Peyer's patch (tissue), 4 donors: ENCODE measurements at regions not wholly inside any gene's neighbourhood (a gene's known extent, or its start where the extent isn't known, plus 50 kb on each side); places are given as distances from the start of the nearest gene placed in this dataset.

ENCODE experiments used
- DNase-seq, 3 donors: peaks; one replicate each; pipeline ENCODE4 v3.0.0-alpha.2; 2017 to 2019
- H3K27ac ChIP-seq, 4 donors: fragments of 200-600 bp; sonication (generic); one replicate each; pipeline ENCODE4 v1.5.1; 2016 to 2019
- H3K27me3 ChIP-seq, 2 donors: fragments of 200-600 bp; sonication (generic); one replicate each; pipeline ENCODE4 v1.5.1; 2019
- H3K36me3 ChIP-seq, 3 donors: fragments of 200-600 bp; sonication (generic); one replicate each; pipeline ENCODE4 v1.5.1; 2016 to 2019
- H3K4me1 ChIP-seq, 4 donors: fragments of 200-600 bp; sonication (generic); one replicate each; pipeline ENCODE4 v1.5.1; 2016 to 2019
- H3K4me3 ChIP-seq, 4 donors: fragments of 200-600 bp; sonication (generic); 1 replicate in 3 of 4; 2 replicates in 1 of 4; pipeline ENCODE4 v1.5.1; 2016 to 2019; ENCODE audit warnings: mild to moderate bottlenecking in 1 of 4
- H3K9me3 ChIP-seq, 4 donors: fragments of 200-600 bp; sonication (generic); one replicate each; pipeline ENCODE4 v1.5.1; 2016 to 2019; ENCODE audit warnings: mild to moderate bottlenecking in 1 of 4
- POLR2A ChIP-seq, 2 donors: fragments of 450-650 bp; IDR thresholded peaks; one replicate each; pipeline ENCODE4 v1.5.1; 2017; ENCODE audit warnings: antibody characterized with exemption in 2 of 2, mild to moderate bottlenecking in 2 of 2, moderate library complexity in 2 of 2
- TF ChIP-seq, protein P1 (sequence below), 6 experiments: fragments of 450-650 bp in 4 of 6; fragments of 200-600 bp in 2 of 6; sonication (generic) in 1 of 6; IDR thresholded peaks; one replicate each; pipeline ENCODE4 v1.5.1; 2017 to 2019; ENCODE audit warnings: antibody characterized with exemption in 6 of 6, mild to moderate bottlenecking in 3 of 6, moderate library complexity in 1 of 6

DNA sequence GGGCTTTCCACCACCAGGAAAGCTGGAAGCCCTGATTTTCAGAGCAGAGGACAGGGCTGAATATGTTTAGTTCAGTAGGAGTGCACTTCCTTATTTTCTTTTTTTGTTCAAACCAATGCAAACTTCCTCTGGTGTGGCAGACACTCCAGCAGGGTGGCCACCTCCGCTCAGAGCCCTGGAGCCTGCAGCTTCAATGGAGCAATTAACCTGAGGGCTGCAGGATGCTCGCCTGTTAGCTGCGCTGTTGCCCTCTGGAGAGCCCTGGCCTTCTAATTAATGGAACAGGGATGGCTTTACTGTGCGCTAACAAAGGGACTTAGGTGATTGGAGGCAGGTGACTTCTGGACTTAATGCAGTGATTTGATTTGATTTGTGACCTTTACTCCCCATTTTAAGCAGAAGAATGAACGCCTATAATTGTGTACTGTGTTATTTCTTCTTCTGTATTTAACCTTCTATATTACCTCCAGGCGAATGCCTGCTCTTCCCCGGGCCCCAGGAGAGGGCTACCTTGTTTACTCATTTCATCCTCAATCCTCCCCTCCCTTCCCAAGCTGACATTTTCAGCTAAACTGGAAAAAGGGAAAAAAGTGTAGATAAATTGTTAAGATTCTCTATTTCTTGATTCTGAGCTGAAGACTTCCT lies 123.0 kb upstream of the CTBP2 start:
- no peak for DNase-seq
- no peaks in the 10 kb centered on the region for H3K9me3 ChIP-seq
- H3K27me3 ChIP-seq: no peaks in the 10 kb centered on the region
- no peak for TF ChIP-seq POLR2A (IDR thresholded peaks at IDR 0.05)
- TF ChIP-seq, protein P1, sequence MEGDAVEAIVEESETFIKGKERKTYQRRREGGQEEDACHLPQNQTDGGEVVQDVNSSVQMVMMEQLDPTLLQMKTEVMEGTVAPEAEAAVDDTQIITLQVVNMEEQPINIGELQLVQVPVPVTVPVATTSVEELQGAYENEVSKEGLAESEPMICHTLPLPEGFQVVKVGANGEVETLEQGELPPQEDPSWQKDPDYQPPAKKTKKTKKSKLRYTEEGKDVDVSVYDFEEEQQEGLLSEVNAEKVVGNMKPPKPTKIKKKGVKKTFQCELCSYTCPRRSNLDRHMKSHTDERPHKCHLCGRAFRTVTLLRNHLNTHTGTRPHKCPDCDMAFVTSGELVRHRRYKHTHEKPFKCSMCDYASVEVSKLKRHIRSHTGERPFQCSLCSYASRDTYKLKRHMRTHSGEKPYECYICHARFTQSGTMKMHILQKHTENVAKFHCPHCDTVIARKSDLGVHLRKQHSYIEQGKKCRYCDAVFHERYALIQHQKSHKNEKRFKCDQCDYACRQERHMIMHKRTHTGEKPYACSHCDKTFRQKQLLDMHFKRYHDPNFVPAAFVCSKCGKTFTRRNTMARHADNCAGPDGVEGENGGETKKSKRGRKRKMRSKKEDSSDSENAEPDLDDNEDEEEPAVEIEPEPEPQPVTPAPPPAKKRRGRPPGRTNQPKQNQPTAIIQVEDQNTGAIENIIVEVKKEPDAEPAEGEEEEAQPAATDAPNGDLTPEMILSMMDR (IDR thresholded peaks at IDR 0.05): peak in 1 of 6 experiments; percentile 17
- H3K4me1 ChIP-seq: no peaks in the 10 kb centered on the region
- H3K27ac ChIP-seq: no peak overlapping the region
- H3K4me3 ChIP-seq: no peak overlapping the region
- H3K36me3 ChIP-seq: no peaks in the 10 kb centered on the region

DNA sequence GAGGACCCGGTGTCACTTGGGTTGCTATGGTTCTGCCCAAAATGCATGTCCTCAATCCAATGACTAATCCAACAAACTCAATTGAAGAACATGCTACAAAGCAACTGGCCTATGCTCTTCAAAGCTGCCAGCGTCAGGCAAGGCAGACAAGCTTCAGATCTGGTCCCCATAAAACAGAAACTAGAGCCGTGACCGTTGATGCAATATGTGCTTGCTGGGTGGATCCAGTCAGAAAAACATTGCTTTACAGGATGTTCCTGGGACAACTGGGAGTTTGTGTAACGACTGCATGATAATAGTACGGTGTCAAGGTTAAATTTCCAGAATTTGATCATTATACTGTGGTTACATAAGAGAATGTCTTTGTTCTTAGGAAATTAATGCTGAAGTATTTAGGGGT lies 120.7 kb upstream of the CTBP2 start:
- no peak for DNase-seq
- Histone ChIP-seq H3K27ac (no peak overlapping the region), H3K4me3 (no peak overlapping the region), H3K4me1 (no peaks in the 10 kb centered on the region), H3K9me3 (no peaks in the 10 kb centered on the region), H3K36me3 (no peaks in the 10 kb centered on the region), H3K27me3 (no peaks in the 10 kb centered on the region)
- no peak for TF ChIP-seq POLR2A (IDR thresholded peaks at IDR 0.05)
- TF ChIP-seq, protein P1 (IDR thresholded peaks at IDR 0.05): no peak

DNA sequence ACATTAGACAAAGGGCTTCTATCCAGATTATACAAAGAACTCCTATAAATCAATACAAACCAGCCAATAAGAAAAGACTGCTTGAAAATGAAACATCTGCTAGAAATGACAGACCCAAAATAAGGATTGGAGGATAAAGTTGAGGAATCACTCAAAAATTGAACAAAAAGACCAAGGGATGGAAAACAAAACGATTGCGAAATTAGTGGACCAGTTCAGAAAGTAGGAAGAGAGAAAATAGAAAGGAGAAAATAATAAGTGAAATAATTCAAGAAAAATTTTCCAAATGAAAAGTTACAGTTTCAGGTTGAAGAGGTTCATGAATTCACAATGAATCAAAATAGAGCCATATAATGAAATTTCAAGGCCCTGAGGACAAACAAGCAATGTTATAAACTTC lies 115.8 kb upstream of the CTBP2 start:
- Histone ChIP-seq H3K27me3 (no peaks in the 10 kb centered on the region), H3K9me3 (no peaks in the 10 kb centered on the region), H3K36me3 (no peaks in the 10 kb centered on the region), H3K27ac (no peak overlapping the region), H3K4me1 (no peaks in the 10 kb centered on the region), H3K4me3 (no peak overlapping the region)
- DNase-seq: no peak
- TF ChIP-seq POLR2A (IDR thresholded peaks at IDR 0.05): no peak
- TF ChIP-seq, protein P1 (IDR thresholded peaks at IDR 0.05): no peak

DNA sequence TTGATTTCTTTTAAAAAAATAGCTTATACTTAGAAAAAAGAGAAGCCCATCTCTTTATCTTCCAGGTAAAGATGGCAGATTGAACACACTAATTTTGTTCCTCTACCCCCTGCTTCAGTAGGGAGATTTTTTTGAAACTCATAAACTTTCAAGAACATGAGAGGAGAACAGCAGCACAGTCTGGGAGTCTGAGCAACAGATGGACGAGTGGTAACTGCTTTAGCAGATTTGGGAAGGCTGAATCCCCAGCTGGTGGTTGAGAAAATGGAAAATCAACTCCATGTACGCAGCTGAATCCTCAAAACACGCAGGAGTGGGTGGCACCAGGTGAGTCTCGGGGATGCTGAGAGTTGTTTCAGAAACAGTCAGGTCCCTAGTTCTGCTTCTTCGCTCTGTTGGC lies 114.6 kb upstream of the CTBP2 start:
- Histone ChIP-seq H3K36me3 (no peaks in the 10 kb centered on the region), H3K4me1 (no peaks in the 10 kb centered on the region), H3K27me3 (no peaks in the 10 kb centered on the region), H3K9me3 (no peaks in the 10 kb centered on the region), H3K27ac (no peak overlapping the region), H3K4me3 (no peak overlapping the region)
- no peak for DNase-seq
- TF ChIP-seq, protein P1 (IDR thresholded peaks at IDR 0.05): no peak
- TF ChIP-seq POLR2A (IDR thresholded peaks at IDR 0.05): no peak

DNA sequence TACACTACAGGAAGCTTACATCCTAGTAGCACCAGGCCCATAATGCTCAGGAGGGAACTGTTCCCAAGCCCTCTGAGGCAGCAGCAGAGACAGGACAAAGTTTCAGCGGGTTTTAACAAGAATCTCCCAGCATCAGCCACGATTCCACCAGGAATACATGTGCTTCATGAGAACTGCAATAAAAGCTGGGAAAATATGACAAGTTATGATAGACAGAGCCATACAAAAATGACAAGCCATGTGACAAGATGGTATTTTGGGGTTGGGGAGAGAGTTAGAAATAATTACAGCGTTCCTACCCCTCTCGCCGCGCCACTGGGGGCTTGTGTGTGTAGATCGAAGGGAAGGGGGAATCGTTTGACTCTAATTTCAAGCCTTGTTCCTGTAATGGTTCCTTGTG lies 112.7 kb upstream of the CTBP2 start:
- no peak overlapping the region for H3K27ac ChIP-seq
- H3K36me3 ChIP-seq: no peaks in the 10 kb centered on the region
- no peak for TF ChIP-seq POLR2A (IDR thresholded peaks at IDR 0.05)
- TF ChIP-seq, protein P1 (IDR thresholded peaks at IDR 0.05): no peak
- no peak for DNase-seq
- H3K4me1 ChIP-seq: no peaks in the 10 kb centered on the region
- no peak overlapping the region for H3K4me3 ChIP-seq
- H3K9me3 ChIP-seq: no peaks in the 10 kb centered on the region
- H3K27me3 ChIP-seq: no peaks in the 10 kb centered on the region

DNA sequence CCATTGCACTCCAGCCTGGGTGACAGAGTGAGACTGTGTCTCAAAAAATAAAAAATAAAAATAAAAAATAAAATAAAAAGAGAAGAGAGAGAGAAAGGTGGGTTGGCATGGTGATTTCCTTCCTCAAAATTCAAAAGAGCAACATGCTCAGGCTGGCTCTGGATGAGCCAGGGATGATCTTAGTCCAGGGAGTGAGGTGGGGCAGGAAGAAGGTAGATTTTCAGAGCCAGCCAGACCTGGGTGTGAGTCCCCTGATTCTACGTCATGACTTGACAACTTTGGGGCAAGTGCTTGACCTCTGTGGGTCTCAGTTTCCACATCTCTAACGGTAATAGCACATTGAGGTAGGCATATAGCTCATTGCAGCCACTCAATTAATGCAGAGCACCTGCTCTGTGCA lies 109.4 kb upstream of the CTBP2 start:
- H3K36me3 ChIP-seq: no peaks in the 10 kb centered on the region
- TF ChIP-seq, protein P1 (IDR thresholded peaks at IDR 0.05): no peak
- no peak for TF ChIP-seq POLR2A (IDR thresholded peaks at IDR 0.05)
- no peaks in the 10 kb centered on the region for H3K27me3 ChIP-seq
- DNase-seq: no peak
- no peaks in the 10 kb centered on the region for H3K4me1 ChIP-seq
- no peaks in the 10 kb centered on the region for H3K9me3 ChIP-seq
- H3K4me3 ChIP-seq: no peak overlapping the region
- H3K27ac ChIP-seq: no peak overlapping the region
